GM12891 (cell line): ENCODE measurements at regions not wholly inside any gene's neighbourhood (a gene's known extent, or its start where the extent isn't known, plus 50 kb on each side); places are given as distances from the start of the nearest gene placed in this dataset.

ENCODE experiments used
- PAX5 ChIP-seq: IDR thresholded peaks from 2 replicates; pipeline ENCODE4 v1.6.1; 2011; ENCODE audit warnings: low read length, moderate library complexity, mild to moderate bottlenecking; ENCODE audit not compliant: insufficient read depth, severe bottlenecking
- POLR2A ChIP-seq: IDR thresholded peaks from 2 replicates; pipeline ENCODE4 v1.6.1; 2011; ENCODE audit warnings: low read depth, low read length, control low read depth
- POLR2AphosphoS5 ChIP-seq: IDR thresholded peaks from 2 replicates; pipeline ENCODE4 v1.6.1; 2011; ENCODE audit warnings: low read depth, low read length, control low read depth
- POU2F2 ChIP-seq: IDR thresholded peaks from 2 replicates; pipeline ENCODE4 v1.6.1; 2011; ENCODE audit warnings: low read depth, mild to moderate bottlenecking, control low read depth, low read length, moderate library complexity
- SPI1 ChIP-seq: IDR thresholded peaks from 2 replicates; pipeline ENCODE4 v1.6.1; 2011; ENCODE audit warnings: low read depth, low read length, control low read depth
- TAF1 ChIP-seq: IDR thresholded peaks from 2 replicates; pipeline ENCODE4 v1.6.1; 2011; ENCODE audit warnings: low read depth, low read length, control low read depth

DNA sequence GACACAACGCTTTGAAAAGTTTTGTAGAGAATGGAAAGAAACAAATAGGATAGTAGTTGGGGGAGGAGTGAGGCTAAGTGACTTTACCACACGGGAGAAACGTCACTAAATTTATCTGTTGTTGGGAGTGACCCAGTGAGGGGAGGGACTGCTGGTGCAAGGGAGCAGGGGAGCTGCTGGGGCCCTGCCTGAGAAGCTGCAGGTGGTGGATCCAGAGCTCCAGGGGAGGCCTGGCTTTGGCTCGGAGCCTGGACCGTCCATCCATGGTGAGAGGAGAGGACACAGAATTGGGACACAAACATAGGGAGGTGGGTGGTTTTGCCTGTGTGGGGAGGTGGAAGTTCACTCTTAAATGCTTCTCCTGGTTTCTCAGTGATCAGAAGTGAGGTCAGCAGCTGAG, 107.6 kb downstream of the GOSR1 start:
- TF ChIP-seq POLR2AphosphoS5, result no peak
- TF ChIP-seq POLR2A, result no peak
- TF ChIP-seq TAF1, result no peak
- TF ChIP-seq PAX5, result no peak
- no peak for TF ChIP-seq SPI1
- no peak for TF ChIP-seq POU2F2
